ENCODE measurements at regions not wholly inside any gene's neighbourhood (a gene's known extent, or its start where the extent isn't known, plus 50 kb on each side); places are given as distances from the start of the nearest gene placed in this dataset.

GRCh38 chr10:43846187-43846680, 197.6 kb upstream of the ZNF32 start:
- no peak for TF ChIP-seq CTCF (conservative IDR thresholded peaks at IDR 0.05)
- no peak for TF ChIP-seq ZFX (IDR thresholded peaks at IDR 0.05)
